ENCODE measurements at regions not wholly inside any gene's neighbourhood (a gene's known extent, or its start where the extent isn't known, plus 50 kb on each side); places are given as distances from the start of the nearest gene placed in this dataset.

DNA sequence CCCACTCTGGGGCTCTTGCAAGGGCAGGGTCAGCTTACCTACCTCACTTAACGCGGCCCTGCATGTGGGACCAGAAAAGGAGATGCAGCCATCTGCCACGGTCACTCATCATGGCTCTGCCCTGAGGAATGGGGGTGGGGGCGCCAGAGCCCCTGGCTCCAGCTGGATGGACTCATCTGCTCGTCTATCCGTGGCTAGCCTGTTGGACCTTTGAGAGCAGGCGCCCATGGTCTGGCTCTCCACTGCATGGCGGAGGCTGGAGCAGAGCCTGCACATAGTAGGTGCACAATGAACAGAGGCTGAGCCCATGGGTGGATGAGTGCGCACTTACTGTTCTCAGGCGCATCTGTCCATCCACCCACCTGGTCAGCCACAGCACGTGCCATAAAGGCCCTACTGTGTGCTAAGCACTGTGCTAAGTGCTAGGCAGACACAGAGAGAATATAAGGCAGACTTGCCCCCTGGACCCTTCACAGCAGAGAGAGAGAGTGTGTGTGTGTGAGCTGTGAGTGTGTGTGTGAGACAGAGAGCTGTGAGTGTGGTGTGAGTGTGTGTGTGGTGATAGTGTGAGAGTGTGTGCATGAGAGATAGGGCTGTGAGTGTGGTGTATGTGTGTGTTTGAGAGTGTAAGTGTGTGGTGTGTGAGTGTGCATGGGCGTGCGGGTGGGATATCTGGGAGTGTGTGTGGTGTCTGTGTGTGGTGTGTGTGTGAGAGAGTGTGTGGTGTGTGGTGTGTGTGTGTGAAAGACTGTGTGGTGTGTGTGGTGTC, 151.3 kb downstream of the TFCP2L1 start:
- no peak for DNase-seq (ENCODE audit: extremely low spot score)
- POLR2A ChIA-PET = no interaction called here
- CTCF ChIA-PET = no interaction called here
- TF ChIP-seq, protein P1, sequence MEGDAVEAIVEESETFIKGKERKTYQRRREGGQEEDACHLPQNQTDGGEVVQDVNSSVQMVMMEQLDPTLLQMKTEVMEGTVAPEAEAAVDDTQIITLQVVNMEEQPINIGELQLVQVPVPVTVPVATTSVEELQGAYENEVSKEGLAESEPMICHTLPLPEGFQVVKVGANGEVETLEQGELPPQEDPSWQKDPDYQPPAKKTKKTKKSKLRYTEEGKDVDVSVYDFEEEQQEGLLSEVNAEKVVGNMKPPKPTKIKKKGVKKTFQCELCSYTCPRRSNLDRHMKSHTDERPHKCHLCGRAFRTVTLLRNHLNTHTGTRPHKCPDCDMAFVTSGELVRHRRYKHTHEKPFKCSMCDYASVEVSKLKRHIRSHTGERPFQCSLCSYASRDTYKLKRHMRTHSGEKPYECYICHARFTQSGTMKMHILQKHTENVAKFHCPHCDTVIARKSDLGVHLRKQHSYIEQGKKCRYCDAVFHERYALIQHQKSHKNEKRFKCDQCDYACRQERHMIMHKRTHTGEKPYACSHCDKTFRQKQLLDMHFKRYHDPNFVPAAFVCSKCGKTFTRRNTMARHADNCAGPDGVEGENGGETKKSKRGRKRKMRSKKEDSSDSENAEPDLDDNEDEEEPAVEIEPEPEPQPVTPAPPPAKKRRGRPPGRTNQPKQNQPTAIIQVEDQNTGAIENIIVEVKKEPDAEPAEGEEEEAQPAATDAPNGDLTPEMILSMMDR (IDR thresholded peaks at IDR 0.05; ENCODE audit: control extremely low read depth, extremely low read depth, low read depth, missing control alignments) = no peak

DNA sequence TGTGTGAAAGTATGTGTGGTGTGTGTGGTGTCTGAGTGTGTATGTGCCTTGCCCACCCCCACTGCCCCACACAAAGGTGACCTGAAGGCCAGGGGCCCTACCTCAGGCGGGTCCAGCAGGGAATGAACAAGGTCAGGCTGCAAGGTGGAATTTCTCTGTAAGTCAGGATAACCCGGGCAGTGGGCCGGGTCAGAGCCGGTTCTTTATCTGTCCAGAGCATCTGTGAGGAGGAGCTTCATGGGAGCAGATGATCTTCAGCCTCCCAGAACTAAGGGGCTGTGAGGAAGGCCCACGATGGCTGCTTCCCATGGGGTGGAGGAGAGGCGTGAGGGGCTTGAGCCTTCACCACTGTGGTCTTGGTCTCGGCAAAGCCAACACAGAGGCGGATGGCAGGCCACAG, 150.3 kb downstream of the TFCP2L1 start:
- TF ChIP-seq, protein P1 (IDR thresholded peaks at IDR 0.05; ENCODE audit: control extremely low read depth, extremely low read depth, low read depth, missing control alignments) = no peak
- ChIA-PET POLR2A (no interaction called here), CTCF (no interaction called here)
- DNase-seq (ENCODE audit: extremely low spot score) = no peak

DNA sequence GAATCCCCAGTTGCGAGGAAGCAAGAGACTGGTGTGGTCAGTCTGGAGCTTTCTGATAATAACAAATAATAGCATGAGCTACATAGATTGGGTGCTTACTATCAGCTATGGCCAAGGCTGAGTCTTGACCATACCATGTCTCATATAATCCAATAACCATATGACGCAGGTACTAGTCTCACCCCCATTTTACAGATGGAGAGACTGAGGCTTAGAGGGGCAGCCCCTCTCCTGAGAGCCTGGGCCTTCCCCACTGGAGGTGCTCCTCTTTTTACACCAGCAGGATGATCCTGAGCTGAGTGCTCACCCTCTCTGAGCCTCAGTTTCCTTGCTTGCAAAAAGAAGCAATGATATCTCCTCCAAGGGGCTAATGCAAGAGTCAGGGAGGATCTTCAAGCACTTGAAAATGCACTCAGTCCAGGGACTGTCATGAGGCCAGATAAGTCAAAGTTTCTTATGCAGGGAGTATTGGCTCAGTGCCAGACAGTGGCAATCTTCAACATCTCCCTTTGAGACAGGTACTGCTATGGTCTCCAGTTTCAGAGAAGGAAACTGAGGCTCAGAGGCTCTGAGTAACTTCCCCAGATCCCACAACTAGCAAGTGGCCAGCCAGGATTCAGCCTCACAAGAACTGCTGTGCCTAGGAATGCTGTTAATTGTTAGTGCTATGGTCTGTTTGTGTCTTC, 149.7 kb downstream of the TFCP2L1 start:
- POLR2A ChIA-PET = no interaction called here
- TF ChIP-seq, protein P1 (IDR thresholded peaks at IDR 0.05; ENCODE audit: control extremely low read depth, extremely low read depth, low read depth, missing control alignments) = no peak
- CTCF ChIA-PET = no interaction called here
- DNase-seq (ENCODE audit: extremely low spot score) = no peak

DNA sequence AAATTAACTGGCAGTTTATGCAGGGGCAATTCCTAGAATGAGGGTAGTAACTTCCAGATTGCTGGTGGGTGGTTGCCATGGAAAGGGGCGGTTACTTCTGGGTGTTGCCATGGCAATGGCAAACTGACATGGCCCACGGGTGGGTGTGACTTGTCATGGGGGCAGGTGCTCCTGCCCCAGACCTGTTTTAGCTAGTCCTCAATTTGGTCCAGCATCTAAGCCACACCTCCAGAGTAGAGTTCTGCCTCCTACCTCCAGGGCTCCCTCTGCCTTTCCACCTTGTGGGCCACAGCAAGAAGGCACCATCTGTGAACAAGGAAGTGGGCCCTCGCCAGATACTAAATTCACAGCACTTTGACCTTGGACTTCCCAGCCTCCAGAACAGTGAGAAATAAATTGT, 148.7 kb downstream of the TFCP2L1 start:
- TF ChIP-seq, protein P1 (IDR thresholded peaks at IDR 0.05; ENCODE audit: control extremely low read depth, extremely low read depth, low read depth, missing control alignments) = no peak
- POLR2A ChIA-PET = no interaction called here
- DNase-seq (ENCODE audit: extremely low spot score) = no peak
- CTCF ChIA-PET = no interaction called here

DNA sequence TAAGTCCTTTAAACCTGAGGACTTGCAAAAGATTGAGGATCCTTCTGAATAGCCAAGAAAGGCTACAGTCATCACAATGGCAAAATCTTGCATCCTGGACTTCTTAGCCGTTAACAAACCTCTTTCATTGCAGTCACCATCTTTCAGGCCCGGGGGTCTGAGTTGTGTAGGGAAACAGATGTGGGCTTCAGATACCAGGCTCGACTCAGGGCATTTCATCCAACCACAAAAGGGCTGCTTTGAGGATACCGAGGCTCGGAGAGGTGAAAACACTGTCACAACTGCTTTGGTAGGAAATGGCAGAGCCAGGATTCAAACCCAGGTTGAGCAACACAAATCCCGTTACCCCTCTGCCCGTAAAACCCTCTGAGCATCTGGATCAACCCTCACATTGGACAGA, 147.4 kb downstream of the TFCP2L1 start:
- TF ChIP-seq, protein P1 (IDR thresholded peaks at IDR 0.05; ENCODE audit: control extremely low read depth, extremely low read depth, low read depth, missing control alignments) = no peak
- ChIA-PET CTCF (no interaction called here), POLR2A (no interaction called here)
- no peak for DNase-seq (ENCODE audit: extremely low spot score)

DNA sequence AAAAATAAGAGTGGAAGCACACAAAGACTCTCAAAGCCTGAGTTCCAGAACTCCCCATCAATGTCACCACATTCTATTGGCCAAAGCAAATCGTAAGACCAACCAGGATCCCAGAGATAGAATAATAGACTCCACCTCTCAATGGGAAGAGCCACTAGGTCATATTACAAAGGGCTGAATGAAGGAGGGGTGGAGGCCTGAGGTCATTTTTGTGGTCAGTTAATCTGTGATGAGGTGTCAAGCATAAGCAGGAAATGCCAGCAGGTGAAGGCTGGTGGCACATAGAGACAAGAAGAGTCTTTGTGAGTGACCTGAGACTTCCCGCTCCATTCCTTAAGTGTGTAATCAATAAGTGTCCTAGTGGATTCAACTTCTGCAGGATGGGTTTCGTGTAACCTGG, 144.3 kb downstream of the TFCP2L1 start:
- ChIA-PET CTCF (interaction anchor here (1.0 kb wide), 1 partner anchor 12 kb away, joined by 3 read pairs; no protein-coding TSS in a partner anchor), POLR2A (no interaction called here)
- TF ChIP-seq, protein P1 (IDR thresholded peaks at IDR 0.05; ENCODE audit: control extremely low read depth, extremely low read depth, low read depth, missing control alignments) = no peak
- no peak for DNase-seq (ENCODE audit: extremely low spot score)
